Posterior vena cava (tissue), 2 donors: ENCODE measurements at regions not wholly inside any gene's neighbourhood (a gene's known extent, or its start where the extent isn't known, plus 50 kb on each side); places are given as distances from the start of the nearest gene placed in this dataset.
A peak's percentile ranks its signal among the peaks of the same experiment; 100 is the strongest.

Experiments
- DNase-seq: peaks from one replicate; pipeline ENCODE4 v3.0.0-alpha.2; 2020; ENCODE audit warnings: low spot score
- intact Hi-C, 2 donors: fragments of 100-400 bp; cut with DNase I; formaldehyde crosslinking; loops; one replicate each; pipeline versions ENCODE4 v1.14.1 to v1.14.2; 2022 to 2023
- donor health status: DM: yes; HTN: yes; CAD: no.
- donor health status: DM: yes; HTN: yes; CAD: no.

DNA sequence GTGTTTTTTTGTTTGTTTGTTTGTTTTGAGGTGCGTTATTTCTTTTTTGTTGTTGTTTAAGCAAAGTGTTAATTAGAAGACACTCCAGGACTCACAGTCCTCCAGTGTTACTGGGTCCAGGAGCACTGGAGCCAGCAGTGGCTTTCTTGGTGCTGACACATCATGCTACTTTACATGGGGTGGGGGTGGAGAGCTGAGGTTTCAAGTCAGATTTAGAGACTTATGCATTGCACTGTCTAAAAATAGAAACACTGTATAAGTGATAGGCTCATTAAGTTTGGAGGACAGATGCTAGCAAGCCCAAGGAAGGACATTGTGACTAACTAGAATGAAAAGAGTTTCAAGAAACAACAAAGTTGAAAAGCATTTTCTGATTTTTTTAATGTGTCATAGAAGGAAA, 2209.2 kb downstream of the MAT2B start:
- no peak for DNase-seq
- intact Hi-C loops: no loop called here

DNA sequence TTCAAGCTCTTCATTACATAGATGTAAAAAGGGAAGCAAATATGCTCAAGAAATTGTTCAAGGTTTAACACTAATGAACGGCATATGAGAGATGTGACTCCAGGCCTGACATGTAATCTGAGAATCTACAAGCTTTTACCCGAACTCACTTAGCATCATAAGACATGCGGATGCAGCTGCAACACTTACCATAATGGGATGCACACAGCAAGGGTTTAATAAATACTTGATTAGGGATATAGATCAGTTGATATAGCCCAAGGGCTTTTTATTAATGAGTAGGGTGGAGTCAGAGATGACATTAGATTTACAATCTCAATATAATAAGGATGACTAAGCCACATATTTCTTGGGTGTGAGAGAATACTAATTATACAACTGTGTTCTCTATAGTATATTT, 2215.5 kb downstream of the MAT2B start:
- DNase-seq: no peak
- intact Hi-C loops: no loop called here

DNA sequence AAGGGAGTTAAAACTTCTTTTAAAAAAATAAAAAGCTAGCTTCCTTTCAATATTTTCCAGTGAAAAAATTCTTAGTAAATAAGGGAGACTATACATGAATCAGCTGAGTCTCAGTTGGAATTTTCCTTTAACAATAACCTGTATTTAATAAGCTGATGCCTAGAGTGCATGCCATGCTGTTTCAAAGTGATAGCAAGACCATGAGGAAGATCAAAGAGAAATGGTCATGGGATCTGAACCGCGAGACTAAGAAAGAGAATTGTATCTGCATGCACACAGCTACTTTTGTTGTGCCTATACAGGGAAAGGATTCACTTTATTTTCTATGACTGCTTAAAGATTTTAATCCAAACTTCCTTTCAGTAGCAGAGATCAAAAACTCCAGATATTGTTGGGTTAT, 2217.0 kb downstream of the MAT2B start:
- intact Hi-C loops: no loop called here
- no peak for DNase-seq

DNA sequence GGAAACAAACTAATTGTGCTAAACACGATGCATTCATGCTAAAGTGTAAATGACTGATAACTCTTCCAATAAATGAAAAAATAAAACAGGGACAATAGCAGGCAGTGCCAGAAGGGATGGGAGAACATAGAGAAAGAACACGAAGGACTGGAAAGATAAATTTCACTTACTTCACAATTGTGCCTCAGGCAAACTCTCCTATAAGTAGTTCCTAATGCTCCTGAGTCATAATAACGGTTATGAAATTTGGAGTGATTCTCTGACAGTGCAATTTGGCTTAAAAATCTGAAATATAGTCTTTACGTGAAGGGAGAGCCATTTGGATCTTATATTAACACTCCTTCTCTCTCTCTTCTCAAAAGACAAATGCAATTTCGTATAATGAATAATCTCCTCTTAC, 2218.5 kb downstream of the MAT2B start:
- intact Hi-C loops: no loop called here
- DNase-seq: no peak

DNA sequence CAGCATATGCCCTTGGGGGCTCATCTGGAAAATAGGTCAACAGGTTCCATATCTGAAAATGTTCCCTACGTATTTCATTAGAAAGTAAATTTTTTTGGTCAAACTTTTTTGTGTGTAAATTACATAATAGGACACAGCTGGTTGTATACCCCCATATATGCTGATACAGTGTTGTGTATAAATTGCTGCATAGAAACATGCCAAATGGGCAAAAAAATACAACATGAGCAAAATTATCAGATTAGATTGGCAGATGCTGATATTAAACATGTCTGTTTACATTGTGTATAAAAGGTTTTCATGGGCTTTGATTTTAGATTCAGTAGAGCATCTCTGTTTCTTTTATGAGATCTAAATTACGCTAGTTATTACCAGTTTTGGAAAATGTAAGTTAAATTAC, 2223.0 kb downstream of the MAT2B start:
- DNase-seq: no peak
- intact Hi-C loops: no loop called here

DNA sequence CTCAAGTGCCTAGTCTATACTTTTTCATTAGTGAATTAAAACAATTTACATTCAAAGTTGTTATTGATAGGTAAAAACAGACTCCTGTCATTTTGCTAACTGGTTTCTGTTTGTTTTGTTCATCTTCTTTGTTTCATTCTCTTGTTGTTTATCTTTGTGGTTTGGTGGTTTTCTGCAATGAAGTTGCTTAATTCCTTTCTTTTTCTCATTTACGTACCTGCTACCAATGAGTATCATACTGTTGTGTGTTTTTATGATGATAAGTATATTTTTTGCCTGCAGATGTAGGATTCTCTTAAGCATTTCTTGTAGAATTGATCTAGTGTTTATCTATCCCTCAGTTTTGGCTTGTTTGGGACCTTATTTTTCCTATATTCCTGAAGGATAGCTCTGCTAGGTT, 2230.0 kb downstream of the MAT2B start:
- DNase-seq: no peak
- intact Hi-C loops: no loop called here

DNA sequence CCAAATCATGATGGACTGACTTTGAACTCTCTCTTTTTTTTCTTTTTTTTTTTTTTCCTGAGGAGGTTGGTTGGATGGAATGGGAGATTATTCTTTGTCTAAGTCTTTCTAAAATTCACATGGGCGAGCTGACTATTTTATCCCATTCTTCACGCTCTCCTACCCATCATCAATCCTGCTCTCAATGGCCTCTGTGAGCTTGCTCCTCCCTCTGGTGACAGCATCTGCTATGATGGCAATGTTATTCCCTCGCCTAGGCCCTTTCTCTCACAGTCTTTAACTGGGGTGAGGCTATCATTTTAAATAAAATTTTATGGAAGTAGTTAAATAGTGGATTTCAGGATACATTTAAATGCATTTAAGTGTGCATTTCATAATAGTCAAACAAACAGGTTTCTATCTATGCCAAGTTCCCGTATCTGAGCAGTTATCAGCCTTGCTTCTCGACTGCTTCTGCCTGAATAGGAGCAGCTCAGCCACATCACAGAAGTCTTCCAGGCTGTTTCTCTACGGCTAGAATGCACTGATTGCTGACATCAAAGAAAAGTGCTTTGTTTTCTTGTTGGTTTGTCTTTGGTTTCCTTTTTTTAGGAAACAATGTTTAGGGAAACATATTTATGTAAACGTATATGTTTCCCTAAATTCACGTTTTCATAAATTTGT, 2233.8 kb downstream of the MAT2B start:
- no peak for DNase-seq
- intact Hi-C loops: no loop called here

DNA sequence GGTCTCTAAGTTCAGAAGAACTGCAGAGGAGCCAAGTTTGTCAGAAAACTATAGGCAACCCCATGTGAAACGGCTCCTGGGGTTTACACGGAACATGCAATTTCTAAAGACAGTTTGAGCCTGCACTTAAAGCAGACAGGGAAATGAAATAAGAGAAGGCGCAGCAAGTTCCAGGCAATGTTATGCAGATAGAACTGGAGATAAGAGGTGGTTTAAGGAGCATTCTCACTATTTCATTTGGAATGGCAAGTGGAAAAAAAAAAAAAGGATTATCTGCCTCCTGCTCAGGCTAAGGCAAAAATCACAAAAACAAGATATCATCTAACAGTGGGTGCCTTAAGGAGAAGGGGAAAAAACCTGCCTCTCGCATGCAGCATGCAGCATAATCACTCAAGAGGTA, 2252.4 kb downstream of the MAT2B start:
- DNase-seq: no peak
- intact Hi-C loops: no loop called here

DNA sequence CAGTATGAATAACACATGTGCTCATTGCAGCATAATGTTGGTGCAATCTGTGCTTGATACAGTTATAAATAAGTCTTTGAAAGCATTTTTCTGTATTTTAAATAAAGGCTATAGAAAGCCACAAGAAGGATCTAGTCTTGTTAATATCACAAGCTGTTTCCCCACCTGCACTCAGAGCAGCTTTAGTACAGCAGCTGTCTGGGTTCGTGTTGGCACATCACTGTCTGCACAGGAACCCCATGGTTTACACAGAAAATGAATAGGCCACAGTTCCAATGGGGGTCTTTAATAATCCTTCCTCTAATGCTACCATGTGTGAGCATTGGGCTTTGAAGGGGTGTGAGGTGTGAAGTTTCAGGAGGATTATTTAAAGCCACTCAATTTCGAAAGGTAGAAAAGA, 2269.7 kb downstream of the MAT2B start:
- intact Hi-C loops: no loop called here
- no peak for DNase-seq

DNA sequence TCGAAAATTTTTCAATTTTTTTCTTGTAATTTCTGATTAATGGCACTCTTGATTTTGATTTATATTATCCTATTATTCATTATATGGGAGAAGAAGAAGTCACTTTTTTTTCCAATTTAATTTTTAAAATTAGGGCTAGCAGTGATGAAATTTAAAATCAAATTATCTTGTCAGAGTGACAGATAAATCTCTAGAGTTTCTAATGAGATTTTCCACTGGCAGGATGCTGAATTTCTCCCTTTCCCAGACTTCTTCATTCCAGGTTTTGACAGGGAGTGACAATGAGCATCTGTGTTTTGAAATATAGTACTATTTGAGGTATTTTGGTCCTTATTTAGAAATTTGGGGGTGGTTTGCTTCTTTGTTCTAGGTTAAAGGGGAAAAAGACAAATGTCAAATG, 2274.1 kb downstream of the MAT2B start:
- DNase-seq: no peak
- intact Hi-C loops: no loop called here

DNA sequence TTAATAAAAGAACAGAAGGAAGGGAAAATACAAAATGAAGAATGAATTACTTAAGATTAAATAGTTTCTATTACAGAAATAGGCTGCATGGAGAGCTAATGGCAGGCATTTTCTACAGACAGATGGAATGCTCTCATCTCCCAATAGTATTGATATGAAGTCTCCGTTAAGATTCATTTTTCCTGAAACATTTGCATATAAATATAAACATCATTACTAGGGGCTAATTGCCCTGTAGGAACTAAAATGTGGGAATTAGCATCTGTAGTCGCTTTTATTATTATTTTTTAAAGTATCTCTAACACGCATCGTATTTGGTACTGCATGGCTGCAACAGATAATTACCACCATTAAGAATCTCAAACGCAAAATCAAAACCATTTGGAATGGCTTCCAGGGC, 2275.5 kb downstream of the MAT2B start:
- no peak for DNase-seq
- intact Hi-C loops: no loop called here

DNA sequence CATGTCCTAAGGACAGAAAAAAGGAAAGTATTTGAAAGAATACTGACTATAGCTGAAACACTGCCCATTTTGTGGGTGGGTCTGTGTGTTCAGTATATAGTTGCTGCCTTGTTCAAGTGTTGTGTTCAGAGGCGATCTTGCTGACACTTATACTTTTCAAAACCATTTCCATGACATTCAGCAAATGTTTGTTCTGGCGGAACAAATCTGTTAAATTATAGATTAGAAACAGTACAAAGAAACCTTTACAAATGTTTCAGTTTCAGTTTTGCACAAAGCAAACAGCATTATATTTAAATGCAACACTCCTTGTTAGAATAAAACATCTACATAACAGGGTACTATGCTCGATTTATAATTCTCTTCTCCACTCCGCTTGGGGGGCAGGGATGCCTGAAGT, 2276.3 kb downstream of the MAT2B start:
- intact Hi-C loops: no loop called here

DNA sequence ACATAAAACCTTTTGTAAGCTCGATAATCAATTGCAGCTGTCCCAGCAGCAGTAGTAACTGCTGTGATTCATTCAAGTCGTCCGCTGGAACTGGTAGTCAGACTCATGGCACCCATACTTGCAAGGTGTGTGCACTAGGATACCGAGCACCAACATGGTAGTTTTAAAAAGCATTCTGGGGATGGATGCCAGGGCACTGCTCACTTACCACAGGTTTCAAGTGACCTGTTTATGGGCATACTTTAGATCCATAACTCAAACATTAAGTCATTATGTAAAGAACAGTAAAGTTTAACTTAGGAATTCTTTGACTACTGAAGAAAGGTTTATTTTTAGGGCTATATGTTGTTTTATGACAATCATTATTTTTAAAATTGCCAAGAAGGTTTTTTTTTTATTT, 2277.6 kb downstream of the MAT2B start:
- DNase-seq: no peak
- intact Hi-C loops: no loop called here

More for the DNA sequence above, 2276.3 kb downstream of the MAT2B start:
- no peak for DNase-seq

DNA sequence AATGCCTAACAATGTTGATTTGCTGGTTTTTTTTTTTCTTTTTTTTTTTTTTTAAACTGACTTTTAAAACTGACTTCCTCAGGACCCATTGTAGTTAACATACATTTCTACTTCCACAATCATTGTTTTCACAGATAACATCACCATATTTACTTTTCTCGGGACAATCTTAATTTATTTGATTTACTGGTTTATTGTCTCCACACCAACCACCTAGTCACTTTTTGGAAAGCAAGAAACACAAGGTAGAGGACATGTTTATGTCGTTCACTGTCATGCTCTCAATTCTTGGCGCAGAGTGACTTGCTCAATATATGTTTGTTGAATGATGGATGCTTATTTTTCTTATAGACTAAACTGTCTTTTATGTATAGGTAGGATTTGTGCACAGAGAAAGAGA, 2280.7 kb downstream of the MAT2B start:
- intact Hi-C loops: no loop called here
- no peak for DNase-seq

DNA sequence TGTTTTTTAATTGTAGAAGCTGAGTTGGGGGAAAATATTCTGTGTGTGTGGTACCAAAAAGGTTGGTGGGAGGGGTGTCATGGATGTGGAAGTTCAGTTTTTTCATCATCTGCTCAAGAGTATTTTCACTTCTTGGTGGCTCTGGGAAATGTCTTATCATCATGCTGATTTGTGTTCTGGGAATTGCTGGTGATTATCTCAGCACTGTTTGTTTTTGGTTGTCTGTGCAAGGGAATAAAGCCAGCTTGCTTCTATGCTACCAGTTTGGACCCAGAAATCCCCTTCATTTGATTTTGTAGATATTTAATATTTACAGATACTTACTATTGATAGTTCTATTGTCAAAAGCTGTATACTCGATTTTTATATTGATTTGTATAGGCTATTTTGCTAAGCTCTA, 2289.7 kb downstream of the MAT2B start:
- DNase-seq: no peak
- intact Hi-C loops: no loop called here

DNA sequence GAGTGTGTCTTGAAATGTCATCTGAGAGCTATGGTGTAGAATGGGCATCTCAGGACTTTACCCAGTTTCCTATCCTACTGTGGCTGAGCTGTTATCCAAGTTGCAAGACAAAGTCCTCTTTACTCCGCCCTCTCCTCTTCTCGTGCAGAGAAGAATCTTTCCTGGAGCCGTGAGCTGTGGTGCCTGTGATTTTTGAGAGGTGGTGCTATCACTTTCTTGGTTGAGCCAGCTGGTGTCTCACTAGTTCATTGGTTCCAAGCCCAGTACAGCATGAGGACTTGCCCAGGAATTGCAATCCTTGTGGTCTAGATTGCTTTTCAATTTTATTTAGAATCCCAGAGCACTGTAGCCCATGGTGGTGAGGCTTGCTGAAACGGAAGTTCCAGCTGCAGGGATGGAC, 2300.3 kb downstream of the MAT2B start:
- no peak for DNase-seq
- intact Hi-C loops: no loop called here

DNA sequence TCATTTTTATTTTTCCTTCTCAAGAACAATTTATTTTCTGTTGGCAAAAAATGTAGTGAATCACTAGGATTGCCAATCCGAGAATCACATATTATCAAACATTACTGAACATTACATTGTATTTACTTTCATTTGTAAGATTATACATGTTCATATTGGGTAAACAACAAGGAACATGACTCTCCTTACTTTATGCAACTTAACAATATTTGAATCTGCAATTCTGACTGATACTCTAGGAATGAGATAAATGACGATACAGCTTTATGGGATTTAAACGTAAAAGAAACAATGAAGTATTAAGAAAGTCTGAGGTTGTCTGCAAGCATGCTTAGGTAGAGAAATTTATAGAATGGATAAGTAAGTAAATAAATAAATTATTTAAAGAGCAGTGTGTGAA, 2302.9 kb downstream of the MAT2B start:
- intact Hi-C loops: no loop called here

DNA sequence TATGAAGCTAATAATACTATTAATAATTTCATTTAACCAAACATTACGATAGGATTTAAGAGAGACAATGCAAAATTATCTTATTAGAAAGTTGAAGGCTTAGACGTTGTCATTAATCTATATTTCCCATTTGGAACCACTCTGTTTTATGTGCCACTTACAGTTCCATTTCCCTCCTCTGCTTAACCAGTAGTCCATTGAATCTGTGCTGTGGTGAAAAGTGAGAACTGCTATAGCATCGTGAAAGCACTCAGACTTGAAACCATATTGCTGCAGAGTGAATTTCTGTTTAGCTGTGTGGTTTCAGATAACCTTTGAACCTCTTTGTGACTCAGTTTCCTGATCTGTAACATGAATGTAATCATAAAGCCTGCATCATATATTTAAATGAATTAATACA, 2304.5 kb downstream of the MAT2B start:
- DNase-seq: no peak
- intact Hi-C loops: no loop called here

More for the DNA sequence above, 2302.9 kb downstream of the MAT2B start:
- no peak for DNase-seq

DNA sequence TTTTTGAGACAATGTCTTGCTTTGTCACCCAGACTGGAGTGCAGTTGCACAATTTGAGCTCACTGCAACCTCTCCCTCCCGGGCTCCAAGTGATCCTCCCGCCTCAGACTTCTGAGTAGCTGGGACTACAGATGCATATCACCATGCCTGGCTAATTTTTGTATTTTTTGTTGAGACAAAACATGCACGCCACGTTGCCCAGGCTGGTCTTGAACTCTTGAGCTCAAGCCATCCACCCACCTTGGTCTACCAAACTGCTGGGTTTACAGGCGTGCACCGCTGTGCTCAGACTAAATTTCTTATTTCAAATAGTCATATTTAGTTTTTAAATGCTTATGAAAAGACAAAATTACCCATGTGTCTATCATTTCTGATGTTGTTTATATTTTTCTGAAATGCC, 2324.1 kb downstream of the MAT2B start:
- intact Hi-C loops: no loop called here

DNA sequence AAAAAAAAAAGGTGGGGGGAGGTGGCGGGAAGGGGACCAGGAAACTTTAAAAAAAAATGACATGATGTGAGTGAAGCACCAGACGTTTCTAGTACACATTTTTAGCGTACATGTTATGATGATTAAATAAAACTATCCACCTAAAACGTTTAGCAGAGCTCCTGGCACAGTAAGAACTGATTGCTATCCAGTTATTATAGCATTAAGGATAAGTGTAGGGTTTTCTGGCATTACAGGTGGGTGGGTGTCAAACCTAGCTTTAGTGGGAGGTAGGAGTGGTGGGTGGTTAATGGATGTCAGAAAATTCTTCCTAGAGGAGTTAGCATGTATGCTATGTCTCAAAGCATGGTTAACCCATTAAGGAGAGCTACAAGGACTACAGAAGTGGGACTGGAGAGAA, 2329.5 kb downstream of the MAT2B start:
- intact Hi-C loops: no loop called here
- no peak for DNase-seq

More for the DNA sequence above, 2324.1 kb downstream of the MAT2B start:
- DNase-seq: peak; percentile 74

DNA sequence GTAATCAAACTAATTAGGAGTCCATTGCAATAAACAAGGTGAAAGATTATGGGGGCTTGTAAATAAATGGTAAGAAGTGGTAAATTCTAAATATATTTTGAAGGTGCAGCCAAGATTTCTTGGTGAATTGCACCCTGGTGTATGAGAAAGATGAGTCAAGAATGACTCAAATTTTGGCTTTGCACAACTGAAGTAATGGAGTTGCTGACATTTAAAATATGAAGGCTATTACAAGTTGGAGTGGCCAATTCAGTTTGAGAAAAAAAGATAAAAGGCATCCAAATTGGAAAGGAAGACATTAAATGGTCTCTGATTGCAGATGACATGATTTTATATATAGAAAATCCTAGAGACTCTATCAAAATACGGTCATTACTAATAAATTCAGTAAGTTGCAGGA, 2330.6 kb downstream of the MAT2B start:
- DNase-seq: no peak
- intact Hi-C loops: no loop called here

DNA sequence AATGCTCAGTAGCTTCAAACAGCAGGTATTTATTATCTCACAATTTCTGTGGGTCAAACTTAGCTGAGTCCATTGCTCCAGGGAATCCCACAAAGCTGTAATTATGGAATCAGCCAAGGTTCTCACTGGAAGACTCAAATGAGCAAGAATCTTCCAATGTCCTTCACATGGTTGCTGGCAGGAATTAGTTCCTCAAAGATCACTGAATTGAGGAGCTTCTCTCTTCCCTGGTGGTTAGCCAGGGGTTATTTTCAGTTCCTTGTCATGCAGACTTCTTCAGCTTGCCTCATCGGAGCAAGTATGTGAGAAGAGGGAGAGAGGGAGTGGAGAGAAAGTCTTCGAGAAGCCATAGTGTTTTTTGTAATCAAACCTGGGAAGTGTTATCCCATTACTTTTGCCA, 2331.9 kb downstream of the MAT2B start:
- intact Hi-C loops: no loop called here
- no peak for DNase-seq
